DMS 273 (cell line): ENCODE measurements at regions not wholly inside any gene's neighbourhood (a gene's known extent, or its start where the extent isn't known, plus 50 kb on each side); places are given as distances from the start of the nearest gene placed in this dataset.
A peak's percentile ranks its signal among the peaks of the same experiment; 100 is the strongest.

Experiments used
- DNase-seq: peaks from one replicate; lab custom pipeline; 2025; ENCODE audit not compliant: unreplicated experiment; lab: John Stamatoyannopoulos, UW

GRCh38 chr3:81291586-81291985 lies 469.9 kb downstream of the GBE1 start:
- no peak for DNase-seq

- DNase-seq = no peak
Measured at GRCh38 chr3:81289676-81290075, 471.8 kb downstream of the GBE1 start.

GRCh38 chr3:81279481-81280379 lies 481.7 kb downstream of the GBE1 start:
- DNase-seq = no peak

GRCh38 chr3:81277853-81278252 lies 483.6 kb downstream of the GBE1 start:
- no peak for DNase-seq

DNA sequence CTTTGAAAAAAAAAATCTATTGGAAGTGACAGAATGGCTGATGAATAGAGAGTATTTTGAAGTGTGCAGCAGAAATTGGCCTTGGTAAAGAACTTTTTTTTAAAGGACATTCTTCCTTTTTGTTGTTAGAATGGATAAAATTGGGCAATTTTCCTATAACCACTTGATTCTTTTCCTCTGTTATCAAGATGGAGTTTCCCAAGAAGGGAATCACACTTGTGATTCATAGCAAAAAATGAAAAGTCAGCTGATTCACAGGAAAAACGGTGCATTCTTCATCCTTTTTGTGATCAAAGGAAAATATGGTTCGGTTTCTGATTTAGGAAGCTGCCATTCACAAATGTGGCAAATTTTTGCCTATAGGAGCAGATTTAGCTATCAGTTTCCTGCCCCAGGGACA lies 486.8 kb downstream of the GBE1 start:
- DNase-seq = no peak

DNA sequence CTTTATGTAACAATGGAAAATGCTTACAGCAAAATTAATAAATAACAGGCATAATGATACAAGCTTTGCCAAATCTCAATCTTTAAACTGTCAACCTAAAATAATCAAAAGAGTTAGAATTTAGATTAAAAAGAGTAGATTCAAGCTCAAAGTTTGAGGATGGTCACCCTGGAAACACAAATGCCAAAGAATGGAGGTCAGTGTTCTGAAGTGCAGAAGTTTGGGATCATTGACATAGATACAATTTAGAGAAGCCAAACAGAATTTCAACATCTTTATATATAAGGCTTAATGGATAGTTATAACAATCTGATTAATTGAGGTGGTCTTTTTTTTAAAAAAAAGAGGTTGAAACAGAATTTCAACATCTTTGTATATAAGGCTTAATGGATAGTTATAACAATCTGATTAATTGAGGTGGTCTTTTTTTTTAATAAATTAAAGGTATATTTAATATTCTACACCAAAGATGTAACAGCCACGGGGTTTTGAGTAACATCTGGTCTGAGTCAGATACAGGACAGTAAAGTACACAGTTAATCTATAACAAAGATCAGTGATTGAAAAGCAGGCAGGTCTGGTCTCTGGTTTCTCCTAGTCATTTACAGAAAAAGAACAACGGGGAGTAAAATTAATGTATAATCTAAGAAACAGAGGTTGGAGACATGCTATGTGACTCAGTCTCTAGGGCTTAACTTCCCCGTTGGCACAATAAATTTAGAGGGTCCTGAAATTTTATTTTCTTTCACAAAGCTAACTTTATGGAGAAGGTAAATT lies 490.7 kb downstream of the GBE1 start:
- no peak for DNase-seq

- no peak for DNase-seq
Measured at GRCh38 chr3:81268526-81268925, 492.9 kb downstream of the GBE1 start.

GRCh38 chr3:81261996-81262395 lies 499.4 kb downstream of the GBE1 start:
- DNase-seq = no peak

DNA sequence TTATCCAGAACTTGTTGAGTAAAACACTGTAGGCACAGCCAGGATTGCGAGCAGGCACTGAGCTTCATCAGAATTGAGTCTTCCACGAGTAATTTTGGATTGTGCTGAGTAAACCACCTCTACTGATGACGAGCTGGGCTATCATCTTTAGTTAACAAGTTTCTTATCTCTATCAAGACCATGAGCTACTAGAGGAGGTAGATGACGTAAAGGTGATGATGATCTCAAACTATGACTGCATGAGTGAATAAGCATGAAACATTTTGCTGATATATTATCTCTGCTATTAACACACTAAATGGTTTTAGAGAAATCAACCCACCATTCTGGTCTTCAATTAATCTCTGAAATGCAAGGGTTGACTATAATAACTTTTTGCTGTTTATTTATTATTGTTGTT lies 506.0 kb downstream of the GBE1 start:
- DNase-seq = no peak

GRCh38 chr3:81251096-81251495 lies 510.3 kb downstream of the GBE1 start:
- DNase-seq = no peak

DNA sequence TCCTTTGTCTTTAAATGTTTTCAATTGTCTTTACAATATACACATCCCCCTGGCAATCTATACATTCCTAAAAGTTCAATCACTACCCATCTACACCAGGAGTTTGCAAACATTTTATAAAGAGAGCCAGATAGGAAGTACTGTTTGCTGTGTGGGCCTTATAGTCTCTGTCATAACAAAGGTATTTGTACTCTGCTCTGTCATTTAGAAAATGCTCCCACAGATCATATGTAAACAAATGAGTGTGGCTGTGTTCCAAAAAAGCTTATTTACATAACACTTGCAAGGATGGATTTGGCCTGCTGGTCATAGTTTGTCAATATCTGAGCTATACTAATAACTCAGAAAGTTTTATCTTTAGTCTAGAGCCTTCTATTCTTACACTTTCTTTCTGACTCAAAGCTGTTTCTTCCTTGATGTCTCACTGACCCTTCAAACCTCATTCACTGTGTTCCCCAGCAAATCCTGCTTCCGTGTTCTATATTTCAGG lies 511.9 kb downstream of the GBE1 start:
- DNase-seq = no peak

GRCh38 chr3:81245501-81245900 lies 515.9 kb downstream of the GBE1 start:
- DNase-seq = no peak

GRCh38 chr3:81245043-81245442 lies 516.4 kb downstream of the GBE1 start:
- no peak for DNase-seq

GRCh38 chr3:81244231-81244630 lies 517.2 kb downstream of the GBE1 start:
- DNase-seq = no peak

DNA sequence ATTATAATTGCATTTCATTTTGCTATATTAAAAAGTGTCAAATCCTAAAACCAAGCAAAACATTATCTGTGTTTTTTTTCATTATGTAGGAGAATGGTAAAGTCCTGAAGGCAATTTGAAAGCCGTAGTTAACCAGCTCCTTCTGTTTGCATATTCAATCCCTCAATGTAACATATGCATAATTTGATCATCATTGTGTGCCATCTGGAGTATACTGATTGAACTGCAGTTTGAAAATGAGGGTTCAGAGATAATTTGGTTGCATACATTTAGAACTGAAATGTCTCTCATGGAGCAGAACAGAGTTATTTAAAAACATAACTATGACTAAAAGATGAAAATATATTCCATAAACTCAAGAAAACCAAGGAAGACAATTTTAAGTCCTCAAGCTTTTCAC lies 518.6 kb downstream of the GBE1 start:
- DNase-seq = peak; percentile 56

DNA sequence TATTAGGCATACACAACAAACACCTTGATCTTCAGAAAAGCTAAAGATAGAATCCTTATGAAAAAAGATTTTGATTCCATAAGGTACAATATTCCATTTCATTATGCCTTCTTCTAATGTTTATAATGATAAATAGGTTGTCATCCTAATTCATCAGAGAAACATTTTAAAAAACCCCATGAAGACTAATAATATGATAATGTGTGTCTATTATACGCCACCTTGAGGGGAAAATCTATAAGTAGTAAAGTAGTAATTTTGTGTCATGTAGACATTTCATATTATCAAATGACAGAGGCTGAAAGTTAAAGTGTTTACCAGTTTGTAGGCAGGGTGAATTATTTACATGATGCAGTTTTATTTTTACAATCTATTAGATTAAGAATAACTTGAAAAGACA lies 524.3 kb downstream of the GBE1 start:
- no peak for DNase-seq

- peak; percentile 14 for DNase-seq
Measured at GRCh38 chr3:81218023-81218422, 543.4 kb downstream of the GBE1 start.

DNA sequence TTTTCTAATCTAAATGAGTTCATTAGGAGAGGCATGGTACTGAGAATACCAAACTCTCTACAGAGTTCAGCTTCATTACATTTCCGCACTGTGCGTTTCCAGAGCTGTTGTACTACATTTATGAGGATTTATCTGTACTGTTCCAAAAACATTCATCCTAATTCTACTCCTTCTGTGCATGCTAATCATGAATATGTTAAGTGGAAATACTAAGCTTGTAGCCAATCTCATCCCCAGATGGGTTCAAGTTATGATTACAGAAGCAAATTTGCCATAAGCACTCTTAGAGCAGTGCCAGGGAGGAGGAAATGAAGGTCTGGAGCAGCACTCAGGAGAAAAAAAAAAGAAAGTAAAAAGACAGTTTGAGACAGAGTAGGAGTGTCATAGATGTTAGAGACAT lies 544.3 kb downstream of the GBE1 start:
- no peak for DNase-seq

GRCh38 chr3:81216192-81216591 lies 545.3 kb downstream of the GBE1 start:
- DNase-seq = no peak

- no peak for DNase-seq
Measured at GRCh38 chr3:81214631-81215030, 546.8 kb downstream of the GBE1 start.

DNA sequence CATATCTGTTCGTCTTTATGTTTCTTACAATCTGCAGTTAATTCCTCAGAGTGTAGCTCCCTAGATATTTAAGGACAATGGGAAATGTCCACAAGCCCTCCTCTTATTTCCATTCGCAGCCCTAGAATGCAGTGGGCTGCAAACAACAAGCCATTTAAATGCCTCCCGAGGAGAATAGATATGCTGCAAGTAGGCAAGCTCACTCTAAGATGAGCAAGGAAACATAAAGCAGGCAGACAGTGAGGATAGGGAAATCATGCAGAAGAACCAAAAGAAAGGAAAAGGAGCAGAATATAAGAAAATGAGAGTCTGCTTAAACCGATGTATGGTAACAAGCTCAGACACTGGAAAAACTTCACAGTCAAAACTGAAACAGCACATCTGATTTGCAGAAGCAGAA lies 561.9 kb downstream of the GBE1 start:
- no peak for DNase-seq

DNA sequence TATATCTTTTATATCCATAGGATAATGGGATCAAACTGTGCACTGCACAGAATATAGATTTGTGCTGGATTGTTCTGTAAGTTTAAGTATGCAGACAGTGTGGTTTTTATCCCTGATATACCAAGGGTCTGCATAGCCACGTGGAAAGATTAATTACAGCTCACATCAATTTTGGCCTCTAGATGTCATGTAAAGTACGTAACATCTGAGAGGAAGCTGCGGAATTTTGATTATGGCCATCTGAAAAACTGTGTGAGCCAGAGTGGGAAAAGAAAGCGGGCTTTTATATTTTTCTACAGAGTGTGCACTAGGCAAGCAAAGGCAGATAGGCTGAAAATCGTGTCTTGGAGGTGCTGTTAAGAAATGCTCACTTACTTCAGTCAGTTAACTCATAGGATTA lies 562.7 kb downstream of the GBE1 start:
- DNase-seq = no peak
